RPMI7951 (cell line): ENCODE measurements at regions not wholly inside any gene's neighbourhood (a gene's known extent, or its start where the extent isn't known, plus 50 kb on each side); places are given as distances from the start of the nearest gene placed in this dataset.

Experiments used
- DNase-seq: peaks from one replicate; pipeline ENCODE4 v3.0.0-alpha.2; 2012; ENCODE audit warnings: low read depth

DNA sequence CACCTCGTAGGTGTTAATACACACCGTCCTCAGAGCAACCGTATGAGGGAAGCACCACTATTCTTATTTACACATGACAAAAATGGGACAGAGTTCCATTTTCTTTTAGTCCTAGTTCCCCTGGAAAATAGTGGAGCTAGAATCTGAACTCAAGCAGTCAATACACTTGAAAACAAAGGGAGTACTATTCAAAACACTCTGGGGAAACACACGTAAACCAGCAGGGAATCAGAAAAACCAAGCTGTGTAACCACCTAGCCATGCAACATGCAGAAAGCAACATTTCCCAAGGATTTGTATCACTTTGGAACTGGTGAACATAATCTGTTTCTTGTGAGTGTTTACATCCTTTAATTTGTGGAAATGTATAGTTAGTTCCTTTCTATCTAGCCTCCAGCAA is 208.2 kb downstream of the UBE2E3 start:
- no peak for DNase-seq

DNA sequence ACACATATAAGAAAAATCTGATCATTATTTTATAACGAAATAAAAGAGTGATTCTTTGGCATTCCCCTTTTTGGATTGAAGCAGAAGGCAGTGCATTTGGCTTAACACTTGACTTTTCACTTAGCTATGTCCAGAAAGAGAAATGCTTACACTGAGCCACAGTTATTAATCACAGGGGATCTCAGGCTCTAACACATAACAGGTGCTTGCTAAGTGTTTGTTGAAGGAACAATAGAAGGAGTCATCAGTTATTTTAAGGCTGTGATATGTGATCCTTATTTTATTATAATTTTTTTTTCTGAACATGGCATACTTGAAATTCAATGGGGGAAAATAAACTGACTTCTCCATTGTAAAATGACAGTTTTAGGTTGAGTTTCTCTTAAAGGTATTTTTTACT is 209.5 kb downstream of the UBE2E3 start:
- DNase-seq: no peak

DNA sequence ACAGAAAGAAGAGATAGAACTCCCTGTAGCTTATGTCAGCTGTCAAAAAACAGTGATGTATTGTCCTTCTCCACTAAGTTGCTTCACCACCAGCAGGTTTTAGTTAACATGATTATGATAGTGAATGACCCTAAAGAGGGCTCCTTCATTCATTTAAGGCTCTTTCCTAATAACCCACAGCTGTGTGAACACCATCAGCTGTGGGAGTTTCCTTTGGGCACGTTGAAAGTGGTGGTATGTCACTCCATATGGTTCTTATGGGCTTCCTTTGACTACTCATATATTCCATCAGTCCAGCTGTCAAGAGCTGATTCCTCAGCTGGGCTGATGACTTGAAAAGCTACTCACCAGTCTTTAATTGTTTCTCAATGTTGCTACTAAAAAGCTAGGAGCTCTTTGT is 210.3 kb downstream of the UBE2E3 start:
- DNase-seq: peak; percentile 61

DNA sequence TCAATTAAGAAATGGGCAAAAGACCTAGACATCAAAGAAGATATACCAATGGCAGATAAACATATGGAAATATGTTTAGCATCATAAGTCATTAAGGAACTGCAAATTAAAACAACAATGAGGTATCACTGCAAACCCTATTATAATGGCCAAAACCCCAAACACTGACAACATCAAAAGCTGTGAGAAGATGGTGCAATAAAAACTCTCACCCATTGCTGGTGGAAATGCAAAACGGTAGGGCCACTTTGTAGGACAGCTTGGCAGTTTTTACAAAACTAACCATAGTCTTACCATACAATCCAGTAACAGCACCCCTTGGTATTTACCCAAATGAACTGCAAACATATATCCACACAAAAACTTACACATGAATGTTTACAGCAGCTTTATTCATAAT is 213.1 kb downstream of the UBE2E3 start:
- DNase-seq: no peak

DNA sequence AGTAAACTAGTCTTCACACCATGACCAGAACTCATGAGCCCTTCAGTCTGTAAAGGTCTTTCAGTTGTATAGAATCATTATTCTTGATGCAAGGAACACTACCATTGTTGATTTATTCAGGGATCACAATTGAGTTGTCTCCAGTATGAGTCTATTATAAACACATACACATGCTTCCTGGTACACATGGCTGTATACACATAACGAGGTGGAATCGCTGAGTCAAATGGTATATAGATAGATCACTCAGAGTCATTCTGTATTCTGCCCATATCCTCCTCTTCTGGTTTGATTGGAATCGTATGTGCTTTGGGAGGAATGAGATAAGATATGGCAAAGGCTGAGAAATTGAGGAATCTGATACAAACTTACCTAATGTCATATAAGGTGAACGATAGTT is 216.0 kb downstream of the UBE2E3 start:
- no peak for DNase-seq

DNA sequence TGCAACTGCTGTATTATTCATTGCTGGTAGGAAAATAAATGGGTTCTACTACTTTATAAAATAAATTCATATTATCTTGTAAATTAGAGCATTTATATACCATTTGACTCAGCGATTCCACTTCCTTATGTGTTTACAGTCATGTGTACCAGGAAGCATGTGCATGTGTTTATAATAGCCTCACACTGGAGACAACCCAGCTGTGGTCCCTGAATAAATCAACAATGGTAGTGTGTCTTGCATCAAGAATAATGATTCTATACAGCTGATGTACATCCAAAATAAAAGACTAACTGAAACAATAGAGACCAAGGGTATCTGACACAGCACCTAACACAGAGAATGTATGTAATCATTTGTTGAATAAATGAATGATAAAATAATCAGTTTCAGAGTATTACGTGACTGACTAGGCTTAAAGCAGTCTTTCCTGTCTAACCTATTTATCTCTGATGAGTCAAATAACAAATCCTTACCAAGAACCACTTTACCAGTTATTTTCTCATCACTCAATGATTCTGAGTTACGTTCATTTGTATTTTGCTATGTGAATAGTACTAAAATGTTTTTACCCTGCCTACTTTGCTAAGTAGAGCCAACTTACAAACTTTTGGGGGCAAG is 216.8 kb downstream of the UBE2E3 start:
- no peak for DNase-seq

DNA sequence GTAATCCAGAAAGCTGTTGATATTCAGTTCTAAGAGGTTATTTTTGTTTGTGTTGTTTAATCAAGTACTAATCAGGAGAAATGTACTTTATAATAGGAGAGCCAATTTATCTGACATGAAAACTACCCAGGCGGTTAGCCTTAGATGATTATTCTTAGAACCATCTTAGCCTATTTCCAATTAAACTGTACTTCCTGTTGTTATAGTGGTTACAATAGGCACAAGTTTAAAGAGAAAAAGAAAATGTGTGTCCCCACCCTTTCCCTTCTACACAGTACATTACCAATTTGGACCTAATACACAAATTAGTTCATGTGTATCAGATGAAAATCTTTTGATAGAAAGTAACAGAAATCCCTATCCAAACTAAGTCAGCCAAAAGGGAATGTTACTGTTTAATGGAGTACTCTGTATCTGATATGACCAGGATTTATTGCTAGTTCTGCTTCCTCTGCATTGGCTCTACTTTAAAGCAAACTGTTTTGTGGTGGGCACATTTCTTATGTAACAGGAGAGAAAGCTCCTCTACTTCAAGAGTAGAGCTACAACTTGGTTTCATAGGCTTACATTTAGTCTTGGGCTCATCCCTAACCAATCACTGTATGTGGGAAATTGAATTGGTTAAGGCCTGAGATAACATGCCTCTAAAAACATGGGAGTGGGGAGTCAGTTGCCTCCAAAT is 217.9 kb downstream of the UBE2E3 start:
- DNase-seq: no peak

DNA sequence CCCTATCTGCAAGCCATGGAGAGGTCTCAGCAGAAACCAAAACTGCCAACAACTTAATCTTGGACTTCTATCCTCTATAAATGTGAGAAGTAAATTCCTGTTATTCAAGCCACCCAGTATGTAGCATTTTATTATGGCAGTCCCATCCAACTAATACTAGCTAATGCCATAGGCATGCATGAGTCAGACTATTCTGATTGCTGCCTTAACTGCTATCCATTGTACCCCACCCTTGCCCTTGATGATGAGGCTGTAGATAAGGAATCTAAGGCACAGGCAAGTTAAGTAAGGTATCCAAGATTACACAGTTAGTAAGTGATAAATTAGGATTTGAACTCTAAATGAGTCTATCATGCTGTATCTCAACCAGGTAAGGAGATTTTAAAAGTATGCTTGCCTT is 223.0 kb downstream of the UBE2E3 start:
- DNase-seq: peak; percentile 90

DNA sequence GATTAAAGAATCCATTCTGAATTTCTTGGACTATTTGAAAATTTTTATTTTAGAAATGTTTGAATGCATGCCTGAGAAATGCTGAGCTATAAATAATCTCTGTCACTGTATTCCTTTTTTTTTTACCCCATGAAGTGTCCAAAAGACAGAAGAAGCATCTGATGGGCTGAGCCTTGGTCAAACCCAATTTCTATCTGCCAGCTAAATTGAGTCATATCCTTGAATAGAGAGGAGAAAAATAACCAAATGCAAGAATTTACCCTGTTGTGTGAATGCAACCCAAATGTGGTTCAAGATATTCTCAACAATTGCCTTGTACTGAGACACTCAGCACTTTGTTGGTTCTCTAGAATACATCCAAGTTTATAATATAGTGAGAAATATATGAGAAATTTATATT is 223.5 kb downstream of the UBE2E3 start:
- peak; percentile 61 for DNase-seq

DNA sequence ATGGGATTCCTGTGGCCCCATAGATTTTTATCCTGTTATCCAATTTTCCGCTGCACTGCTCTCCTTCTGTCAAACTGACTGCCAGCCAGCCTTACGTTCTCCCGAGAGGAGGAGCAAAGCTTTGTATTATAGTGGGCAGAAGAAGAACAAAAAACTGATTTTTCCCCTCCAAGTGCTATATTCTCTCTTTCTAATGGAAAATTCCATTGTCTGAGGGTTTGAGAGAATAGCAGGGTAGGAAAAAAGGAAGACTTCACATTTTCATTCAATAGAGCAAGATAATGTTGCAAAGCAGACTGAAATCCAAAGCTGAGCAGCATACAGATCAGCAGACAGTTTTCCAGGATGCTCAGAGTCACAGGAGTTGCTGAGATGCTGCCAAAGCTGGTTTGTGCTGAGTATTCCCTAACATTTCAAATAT is 238.0 kb downstream of the UBE2E3 start:
- no peak for DNase-seq

DNA sequence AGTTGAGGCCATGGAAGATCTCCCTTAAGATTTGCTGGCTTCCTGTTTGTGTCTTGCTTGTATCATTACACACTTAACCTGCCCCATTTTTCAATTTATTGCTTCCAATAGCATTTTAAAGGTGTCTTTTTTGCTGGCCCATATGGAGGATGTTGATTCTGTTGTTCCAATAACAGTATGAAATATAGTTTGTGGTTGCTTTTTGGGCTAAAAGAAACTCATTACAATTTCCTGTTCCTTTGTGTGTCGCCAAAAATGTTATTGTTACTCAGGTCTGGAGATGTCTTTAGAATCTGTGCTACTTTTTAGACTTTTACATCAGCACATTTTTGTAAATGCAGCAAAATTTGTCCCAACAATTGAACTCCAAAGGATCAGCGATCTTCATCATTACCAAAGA is 234.0 kb upstream of the ITGA4 start:
- DNase-seq: no peak

DNA sequence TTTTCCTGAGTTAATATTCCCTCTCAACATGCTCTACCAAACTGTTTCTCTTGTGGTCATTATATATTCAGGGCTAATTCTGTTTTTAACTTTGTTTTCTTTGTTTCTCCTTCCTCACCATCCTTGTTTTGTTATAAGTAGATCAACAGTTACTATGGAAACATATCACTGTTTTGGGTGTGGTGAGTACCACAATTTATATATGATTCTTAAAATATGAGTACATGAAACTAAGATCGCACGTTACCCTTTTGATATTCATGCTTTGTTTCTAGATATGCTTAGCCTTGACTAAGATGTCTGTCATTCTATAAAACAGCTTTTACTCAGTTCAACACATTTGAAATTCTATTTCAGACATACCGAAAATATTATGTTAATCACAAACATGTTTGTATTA is 232.3 kb upstream of the ITGA4 start:
- DNase-seq: no peak

DNA sequence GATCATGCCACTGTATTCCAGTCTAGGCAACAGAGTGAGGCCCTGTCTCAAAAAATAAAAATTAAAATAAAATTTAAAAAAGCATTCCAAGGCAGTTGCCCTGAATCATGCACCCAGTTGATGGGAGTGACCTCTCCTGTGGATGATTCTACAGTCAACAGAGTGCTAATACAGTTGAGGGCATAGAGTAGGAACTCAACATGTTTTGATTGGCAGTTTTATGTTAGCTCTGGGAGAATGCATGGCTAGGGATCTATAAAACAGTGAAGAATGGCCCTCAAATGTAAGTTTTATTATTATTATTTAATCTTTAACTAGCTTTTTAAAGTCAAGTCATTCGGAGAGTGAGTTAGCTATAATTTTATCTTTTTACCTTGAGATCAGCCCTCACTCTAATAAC is 228.5 kb upstream of the ITGA4 start:
- no peak for DNase-seq

DNA sequence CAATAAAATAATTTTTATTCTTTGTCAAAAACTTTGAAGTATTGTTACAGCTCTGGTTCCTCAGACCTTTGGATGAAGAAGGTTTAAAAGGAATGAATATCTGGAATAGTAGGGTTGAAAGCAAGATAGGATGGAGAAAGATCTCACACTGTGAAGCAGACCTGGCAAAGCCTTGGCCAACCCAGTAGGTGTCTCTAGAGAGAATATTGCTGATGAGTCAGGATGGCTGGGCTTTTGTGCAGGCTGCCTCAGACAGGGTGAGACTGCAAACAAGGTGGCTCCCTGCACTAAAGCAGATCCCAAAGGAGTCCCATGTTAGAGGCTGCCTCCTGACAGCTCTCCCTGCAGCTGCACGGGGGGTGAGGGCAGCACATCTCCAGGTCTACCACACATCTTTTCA is 226.0 kb upstream of the ITGA4 start:
- peak; percentile 17 for DNase-seq

DNA sequence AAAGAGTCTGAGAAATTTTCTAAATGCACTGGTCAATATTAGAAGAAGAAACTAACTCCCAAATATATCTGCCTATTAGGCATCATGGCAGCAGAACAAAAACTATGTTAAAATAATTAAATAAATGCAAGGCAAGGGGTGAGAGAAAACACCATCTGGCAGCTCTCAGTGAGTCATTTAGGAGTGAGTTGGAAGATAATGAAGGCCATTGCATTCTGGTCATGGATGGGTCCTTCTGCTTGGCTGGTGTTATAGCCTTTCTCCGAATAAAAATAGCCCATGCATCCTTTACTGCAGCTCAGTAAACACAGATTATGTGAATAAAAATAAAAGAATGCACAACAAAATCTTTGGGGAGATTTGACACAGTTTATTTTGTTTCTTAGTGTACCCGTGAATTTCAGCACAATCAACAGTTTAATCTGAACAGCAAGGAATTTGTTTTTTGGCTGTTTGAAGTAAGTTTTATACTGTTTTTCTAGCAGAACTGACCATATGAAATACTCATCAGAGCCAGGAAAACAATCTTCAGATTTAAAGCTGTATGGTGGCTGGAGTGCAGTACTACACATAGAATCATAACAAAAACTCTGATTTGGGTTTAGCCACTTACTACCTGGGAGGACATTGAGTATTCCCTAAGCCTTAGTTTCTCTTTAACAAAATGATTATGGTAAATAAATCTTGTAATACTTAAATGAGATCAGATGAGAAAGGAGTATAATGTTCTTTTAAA is 225.1 kb upstream of the ITGA4 start:
- peak; percentile 62 for DNase-seq

DNA sequence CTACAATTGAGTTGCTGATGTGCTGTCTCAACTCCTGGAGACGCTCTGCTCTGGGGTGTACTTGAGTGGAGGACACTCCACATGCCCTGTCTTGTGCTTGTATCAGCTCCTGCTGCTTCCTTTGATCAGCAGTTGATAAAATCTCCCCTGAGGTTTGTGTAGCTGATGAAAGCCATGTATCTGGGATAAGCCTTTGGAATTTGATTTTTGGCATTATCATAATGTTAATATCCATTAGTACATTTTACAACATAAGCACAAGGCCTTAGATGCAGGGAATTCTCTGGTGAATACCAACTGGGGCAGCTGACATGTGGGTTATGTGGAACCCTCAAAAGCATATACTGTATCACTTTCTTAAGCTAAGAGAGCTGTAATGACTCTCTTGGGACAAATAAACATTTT is 222.7 kb upstream of the ITGA4 start:
- DNase-seq: no peak

DNA sequence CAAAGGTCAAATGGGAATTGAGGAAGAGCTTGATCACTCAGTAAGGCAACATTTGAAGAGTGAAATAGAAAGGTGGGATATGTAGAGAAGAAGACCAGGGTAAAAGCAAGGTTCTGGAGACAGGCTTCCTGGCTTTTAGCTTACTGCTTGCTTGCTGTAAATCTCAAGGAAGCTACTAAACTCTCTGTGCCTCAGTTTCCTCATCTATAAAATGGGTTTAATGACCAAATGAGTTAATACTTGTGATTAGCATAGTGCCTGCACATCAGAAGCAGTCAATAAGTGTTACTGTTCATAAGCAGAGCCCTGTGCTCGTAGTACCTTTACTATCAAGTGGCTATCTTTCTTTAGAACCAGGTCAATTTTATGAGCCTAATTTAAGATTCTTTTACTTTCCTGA is 222.2 kb upstream of the ITGA4 start:
- DNase-seq: no peak

DNA sequence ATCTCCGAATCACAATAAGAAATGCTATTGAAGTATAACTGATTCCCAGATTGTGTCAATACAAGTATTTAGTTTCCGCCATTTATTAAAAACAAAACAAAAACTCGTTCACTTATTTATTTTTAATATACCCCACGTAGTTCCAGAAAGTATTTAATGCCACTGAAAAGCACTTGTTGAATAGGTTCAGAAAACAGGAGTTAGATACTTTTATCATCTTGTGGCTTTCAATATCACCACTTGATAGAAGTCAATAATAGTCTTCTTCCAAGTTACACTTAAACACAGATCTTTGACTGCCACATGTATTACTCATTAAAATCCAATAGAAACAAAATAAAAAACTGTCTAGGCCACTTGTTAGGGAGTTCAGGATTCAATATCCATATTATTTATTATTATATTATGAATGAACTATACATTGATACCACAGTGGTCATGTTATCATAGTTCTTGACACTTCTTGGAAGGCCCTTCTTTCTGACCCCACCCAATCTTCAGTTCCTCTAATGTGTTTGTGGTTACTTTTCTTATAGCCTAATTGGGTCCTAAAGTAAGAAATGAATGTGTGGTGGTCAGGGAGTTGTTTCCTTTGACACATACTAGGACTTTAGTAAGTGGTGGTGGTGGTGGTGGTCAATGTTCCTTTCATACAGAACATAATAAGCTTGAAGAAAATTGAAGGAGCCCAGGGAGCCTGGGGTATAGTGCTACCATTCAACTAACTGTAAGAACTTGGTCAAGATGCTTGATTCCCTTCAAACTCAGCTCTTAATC is 221.3 kb upstream of the ITGA4 start:
- DNase-seq: no peak

DNA sequence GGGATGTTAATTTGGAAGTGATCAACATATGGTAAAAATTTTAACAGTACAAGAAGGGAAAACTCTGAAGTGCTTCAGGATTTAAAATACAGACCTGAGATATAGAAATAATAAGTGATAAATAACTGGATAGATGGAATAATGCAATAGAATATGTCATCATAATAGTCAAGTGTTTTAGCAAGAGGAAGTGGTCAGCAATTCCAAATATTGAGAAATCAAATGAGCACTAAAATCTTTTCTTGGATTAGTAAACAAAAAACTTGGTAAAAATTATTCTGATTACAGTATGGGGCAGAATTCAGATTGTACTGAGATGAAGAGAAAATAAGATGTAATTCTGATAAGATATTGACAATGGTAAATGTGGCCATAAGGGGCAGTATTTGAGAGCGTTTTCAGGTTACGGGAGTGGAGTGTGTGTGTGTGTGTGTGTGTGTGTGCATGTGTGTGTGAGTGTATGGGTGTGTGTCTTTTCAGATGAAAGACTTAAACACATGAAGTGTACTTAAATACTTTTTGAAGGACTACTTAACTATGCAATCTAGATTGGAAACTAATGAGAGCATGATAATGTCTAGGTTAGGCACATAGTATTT is 217.9 kb upstream of the ITGA4 start:
- peak; percentile 27 for DNase-seq

DNA sequence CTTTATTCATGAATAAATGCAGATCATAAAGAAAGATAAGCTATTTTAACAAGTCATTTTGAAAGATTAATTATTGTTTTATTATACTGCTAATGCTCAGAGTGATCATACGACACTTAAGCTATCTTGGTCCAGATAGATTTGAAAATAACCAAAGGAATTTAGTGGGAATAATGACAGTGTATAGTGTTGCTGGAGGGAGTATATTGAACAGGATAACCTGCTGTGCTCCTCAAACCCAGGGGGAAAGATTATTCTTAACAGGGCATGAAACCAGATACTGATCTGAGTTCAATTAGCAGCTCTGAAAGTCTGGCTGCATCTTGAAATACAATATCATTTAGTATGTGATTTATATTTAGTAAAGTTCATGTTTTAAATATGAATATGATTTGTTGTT is 216.3 kb upstream of the ITGA4 start:
- no peak for DNase-seq

DNA sequence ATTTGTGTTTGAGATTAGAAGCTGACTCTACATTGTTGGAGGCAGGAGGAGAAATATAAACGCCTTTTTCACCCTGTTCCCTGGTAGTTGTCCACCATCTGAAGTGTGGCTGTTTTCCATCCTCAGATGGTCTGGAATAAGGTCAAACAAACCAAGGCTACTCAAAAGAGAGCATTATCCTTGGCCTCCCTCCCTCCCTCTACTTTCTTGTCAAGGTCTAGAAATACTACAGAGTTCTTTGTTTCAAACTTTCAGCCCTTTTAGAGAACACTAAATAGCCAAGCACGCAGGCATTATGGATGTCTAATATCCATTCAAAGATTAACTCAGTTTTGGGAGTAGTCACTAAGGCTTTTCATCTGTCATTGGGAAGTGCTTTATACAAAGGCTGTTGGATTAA is 215.8 kb upstream of the ITGA4 start:
- peak; percentile 42 for DNase-seq

DNA sequence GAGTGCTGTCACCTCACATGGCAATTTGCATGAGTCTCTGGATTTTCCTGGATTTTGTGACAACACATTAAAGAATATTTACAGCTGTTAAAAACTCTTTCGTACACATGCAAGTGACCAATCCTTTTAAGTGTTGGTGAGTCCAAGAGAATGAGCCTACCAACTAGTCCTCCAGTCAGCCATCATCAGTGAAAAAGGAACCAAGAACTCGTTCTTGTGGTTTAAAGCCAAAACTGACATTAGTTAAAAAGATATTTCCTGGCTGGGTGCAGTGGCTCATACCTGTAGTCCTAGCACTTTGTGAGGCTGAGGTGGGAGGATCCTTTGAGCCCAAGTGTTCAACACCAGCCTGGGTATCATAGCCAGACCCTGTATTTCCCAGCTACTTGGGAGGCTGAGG is 215.4 kb upstream of the ITGA4 start:
- DNase-seq: no peak
